Islet precursor cell (in vitro differentiated cells): ENCODE measurements at regions not wholly inside any gene's neighbourhood (a gene's known extent, or its start where the extent isn't known, plus 50 kb on each side); places are given as distances from the start of the nearest gene placed in this dataset.
"Not testable (repeated sequence)": the region's sequence is repeated elsewhere in the genome, so short reads cannot be mapped to it uniquely, and the experiment has no call there.

Experiments used
- DNase-seq: peaks from one replicate; pipeline ENCODE4 v3.0.0-alpha.2; 2018

DNA sequence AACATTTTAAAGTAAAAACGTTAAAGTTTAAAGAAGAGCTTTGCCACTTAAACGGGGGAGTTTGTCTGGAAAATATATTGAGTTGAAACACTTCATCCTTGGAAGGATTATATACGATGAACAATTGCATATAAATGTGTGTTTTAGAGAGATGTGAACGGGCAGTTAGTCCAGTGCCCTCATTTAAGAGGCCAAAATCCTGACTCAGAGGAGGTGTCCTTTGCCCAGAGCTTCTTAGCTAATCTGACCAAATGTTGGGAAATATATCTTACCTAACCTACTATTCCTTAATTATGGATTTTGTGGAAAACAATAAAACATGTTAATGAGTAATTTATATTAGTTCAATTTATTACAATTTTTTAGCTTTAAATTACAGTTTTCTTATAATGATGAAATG lies 327.2 kb upstream of the DIPK2B start:
- DNase-seq, result no peak

DNA sequence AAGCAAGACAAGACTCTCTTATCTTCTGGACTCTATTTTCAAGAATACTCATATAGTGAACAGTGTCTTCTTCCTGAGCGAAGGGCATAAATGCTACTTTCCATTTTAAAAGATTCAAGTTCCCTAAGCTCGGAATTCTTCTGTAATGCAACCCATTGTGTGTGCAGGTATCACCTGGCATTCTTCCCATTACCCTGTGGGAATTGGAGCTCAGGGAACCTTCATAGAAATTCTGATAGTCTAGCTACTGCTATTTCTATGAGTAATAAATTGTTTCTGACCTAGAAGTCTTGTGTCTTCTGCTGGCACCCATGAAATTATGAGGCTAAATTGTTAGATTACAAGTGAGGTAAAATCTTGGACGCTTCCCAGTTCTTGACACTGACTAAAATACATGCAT lies 324.1 kb upstream of the DIPK2B start:
- DNase-seq, result no peak

DNA sequence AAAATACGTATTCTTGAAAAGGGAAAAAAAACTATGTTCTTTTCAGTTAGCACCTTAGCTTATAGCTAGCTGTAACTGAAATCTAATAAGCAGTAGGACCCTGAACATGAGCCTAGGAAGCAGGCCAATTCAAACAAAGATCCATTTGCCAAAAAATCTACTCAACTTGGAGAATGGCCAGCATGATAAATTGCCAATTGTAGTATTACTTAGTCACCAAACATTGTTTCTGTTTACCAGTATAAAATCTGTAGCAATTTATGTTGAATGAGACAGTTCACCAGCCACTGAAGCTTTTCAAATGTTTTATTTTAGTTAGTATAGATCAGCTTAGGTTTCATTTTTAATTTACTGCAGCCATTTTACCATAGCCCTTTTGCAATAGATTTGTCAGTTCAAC lies 323.6 kb upstream of the DIPK2B start:
- no peak for DNase-seq

DNA sequence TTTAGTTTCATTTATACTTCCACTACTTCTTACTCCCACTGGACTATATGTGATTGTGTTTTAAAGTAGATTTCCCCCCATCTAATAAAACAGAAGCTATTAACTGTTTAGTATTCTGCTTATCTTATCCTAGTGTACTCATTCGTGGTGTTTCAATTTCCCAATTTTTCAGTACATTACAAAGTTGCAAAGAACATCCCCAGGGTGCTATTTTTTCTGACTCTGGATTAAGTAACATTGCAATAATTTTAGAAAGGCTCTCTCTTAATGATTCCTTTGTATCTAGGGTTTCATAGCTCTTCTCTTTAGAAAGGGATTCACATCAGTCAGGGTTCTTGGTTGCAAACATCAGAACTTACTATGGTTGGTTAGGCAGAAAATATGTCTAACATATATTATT lies 317.9 kb upstream of the DIPK2B start:
- no peak for DNase-seq

DNA sequence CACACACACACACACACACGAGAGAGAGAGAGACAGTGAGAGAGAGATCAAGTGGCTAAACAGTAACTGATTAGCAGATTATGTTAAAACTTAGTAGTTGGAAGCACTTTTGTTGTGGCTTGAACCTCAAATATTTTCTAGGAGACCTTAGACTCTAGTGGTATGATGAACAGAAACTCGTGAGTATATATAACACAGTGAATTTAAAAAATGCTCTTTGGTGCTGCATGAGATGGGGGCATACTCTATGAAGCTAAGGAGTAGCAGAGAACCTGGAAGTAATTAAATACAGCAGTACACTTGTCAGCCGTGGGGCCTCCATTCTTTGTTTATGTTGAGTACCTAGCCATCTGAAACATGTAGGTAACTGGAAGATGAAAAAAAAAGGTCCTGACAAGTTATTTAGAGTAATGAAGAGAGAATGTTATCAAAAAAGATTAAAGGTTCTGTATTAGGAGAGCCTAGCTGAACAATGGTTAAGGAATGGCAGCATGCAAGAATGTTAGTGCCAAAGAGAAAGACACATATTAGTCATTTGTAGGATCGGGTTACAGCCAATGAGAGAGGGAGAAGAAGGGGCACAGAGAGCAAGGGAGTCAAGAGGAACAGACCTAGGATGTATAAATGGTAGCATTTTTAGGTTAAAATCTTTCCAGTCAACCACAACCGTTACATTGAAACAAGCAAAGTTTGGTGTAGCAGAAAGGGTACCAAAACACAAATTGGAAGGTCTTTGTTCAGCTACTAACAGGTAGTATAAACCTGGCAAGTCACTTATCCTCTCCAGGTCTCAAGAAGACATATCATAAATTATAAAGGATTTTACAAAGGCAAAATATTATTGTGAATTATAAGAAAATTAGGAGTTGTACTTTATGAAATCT lies 316.7 kb upstream of the DIPK2B start:
- no peak for DNase-seq

DNA sequence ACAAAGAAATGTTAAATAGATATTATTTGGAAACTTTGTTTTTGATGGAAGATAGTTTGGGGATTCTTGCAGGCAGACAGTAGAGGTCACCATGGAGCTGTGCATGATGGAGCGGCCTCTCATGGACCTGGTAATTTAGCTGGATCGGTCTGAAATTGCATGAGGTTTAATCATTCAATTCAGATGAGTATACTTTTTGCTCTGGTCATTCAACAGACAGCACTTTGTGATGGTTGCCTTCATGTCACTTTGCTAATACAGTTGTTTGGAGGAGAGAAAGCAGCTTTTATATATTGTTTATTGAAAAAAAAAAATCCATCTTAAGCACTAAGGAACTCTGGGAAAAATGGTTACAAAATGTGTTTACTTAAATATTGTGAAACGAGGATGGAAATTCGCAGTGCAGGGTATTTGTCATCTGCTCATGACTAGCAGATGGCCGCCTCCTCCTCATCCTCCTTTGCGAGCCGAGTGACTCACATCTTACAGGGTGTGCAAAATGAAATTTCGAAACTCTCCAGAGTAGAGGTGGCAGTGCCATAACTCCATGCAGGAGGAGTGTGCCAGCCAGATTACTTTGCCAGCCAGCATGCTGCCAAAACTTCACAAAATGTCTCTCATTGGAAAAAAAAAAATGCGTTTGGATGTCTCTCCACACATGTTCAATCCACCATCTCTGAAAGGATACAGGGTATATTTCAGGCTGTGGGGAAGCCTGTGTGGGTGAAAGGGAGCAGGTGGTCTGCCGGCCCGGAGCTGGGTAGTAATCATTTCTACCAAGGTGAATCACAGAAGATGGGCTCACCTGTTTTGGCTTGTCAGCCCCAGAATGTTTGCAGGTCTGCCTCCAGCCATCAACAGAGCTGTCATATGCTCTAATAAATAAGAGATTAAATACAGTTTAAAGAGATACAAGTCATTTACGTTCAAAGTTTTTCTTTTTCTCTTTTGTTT lies 314.9 kb upstream of the DIPK2B start:
- no peak for DNase-seq

DNA sequence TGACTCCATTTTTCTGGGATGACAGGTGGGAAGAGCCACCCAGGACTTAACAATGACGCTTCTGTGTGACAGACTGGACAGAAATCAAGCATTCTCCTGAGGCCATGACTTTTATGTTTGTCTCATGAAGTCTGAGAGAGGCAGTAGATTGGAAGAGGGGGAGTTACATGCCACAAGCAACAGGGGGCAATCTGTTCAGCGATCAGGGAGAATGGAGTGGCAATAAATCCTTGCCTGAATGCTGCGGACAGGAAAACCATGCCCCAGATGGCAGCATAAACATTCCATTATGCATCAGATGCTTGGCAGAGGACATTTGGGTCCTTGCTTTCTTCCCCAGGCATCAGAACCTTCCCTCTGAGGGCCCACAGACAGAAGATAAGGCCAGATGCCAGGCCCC lies 312.4 kb upstream of the DIPK2B start:
- no peak for DNase-seq

DNA sequence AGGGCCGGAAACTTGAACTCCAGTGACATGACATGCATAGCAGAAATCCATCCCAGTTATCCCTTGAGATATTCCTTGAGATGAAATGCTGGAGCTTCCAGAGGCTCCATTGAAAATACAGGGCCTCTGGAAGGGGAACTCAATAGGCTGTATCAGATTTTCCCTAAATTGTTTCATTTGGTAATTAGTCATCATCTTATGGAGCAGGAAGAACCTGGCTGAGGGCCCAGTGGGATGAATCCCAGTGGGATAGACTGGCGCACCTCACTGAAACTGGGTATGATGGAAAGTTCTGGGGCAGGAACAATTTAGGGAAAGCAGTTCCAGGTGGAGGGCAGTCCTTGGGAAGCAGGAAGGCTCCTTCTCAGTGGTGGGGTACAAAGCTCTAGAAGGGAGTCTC lies 307.8 kb upstream of the DIPK2B start:
- DNase-seq, result no peak

DNA sequence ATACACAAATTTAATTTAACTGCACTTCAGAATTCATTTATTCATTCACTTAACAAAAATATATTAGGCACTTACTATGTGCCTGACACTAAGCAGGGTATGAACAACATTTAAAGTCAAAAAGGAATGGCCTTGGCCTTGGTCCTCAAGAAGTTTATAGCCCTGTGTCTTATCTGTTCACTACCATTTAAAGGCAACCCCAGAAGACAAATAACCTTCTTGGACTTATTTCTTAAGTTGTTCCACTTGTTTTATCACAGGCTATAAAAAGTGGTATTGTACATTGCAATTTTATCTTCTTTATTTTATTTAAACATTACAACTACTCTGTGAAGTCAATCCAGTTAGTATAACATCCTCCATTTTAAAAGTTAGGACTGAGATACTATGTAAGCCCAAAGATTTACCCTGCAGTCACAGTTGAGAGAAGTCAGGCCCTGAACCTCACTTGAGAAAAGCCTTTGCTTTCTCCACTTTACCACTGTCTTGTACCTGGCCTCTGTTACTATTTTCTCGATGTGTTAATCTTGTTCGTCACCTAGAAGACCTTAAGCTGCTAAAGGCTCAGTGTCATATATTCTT lies 305.6 kb upstream of the DIPK2B start:
- no peak for DNase-seq

DNA sequence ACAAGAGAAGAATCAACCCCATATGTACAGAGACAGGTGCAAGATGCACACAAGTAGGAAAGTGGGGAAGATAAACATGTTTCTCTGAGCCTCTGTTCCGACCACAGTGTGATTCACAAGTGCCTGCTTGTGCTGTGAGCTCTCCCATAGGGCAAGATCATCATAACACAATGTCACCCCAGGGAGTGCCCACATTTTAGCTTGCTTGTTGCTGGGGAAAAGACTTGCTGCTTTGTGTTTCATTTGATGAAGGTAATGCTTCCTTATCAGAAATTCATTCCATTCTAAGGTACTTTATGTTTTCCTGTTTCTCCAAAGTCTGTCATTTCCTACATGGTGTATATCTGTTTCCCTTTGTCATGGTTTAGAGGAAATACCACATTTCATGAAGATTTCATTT lies 304.5 kb upstream of the DIPK2B start:
- no peak for DNase-seq

DNA sequence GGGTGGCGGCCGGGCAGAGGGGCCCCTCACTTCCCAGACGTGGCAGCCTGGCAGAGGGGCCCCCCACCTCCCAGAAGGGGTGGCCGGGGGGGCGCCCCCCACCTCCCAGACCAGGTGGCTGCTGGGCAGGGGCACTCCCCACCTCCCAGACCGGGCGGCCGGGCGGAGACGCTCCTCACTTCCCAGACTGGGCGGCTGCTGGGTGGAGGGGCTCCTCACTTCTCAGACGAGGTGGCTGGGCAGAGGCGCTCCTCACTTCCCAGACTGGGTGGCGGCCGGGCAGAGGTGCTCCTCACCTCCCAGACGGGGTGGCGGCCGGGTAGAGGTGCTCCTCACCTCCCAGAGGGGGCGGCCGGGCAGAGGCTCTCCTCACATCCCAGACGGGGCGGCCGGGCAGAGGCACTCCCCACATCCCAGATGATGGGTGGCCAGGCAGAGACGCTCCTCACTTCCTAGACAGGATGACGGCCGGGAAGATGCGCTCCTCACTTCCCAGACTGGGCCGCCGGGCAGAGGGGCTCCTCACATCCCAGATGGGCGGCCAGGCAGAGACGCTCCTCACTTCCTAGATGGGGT lies 303.2 kb upstream of the DIPK2B start:
- not testable (repeated sequence) for DNase-seq

DNA sequence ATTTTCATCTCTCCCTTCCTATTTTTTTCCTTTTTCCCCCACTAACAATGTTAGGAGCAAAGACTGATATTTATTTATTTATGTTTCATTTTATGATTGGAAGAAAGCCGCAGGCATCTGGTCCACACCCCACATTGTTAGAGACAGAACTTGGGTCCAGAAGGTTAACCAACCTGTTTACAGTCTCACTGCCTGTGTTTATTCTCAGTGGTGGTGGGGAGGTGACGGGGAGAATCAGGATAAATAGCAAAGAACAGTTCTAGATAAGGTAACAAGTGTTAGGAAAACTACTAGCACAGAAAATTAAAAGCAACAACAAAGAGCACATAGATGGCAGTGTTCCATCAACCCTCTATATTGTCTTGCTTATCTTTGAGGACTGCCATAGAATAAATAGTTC lies 301.7 kb upstream of the DIPK2B start:
- no peak for DNase-seq

DNA sequence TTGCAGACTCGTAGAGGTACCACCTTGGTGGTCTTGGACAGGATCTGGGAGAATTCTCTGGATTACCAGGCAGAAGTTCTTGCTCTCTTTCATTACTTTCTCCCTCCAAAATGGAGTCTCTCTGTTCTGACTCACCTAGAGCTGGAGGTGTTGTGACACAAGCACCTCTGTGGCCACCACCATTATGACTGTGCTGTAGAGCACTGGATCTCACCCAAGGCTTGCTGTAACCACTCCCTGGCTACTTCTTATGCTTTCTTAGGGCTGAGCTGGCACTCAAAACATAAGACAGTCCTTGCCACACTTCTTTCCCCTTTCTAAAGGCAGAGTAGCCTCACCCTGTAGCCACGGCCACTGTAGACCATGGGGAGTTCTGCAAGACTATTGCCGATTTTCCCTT lies 296.6 kb upstream of the DIPK2B start:
- DNase-seq, result no peak

DNA sequence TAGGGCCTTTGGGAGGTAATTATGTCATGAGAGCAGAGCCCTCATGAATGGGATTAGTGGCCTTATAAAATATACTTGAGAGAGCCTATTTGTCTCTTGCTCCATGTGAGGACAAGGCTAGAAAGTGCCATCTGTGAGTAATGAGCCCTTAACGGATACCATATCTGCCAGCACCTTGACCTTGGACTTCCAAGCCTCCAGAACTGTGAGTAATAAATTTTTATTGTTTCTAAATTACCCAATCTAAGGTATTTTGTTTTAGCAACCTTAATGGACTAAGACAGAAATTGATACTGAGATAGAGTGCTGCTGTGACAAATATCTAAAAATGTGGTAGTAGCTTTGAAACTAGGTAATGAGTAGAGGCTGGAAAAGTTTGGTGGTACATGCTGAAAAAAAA lies 285.0 kb upstream of the DIPK2B start:
- DNase-seq, result no peak

DNA sequence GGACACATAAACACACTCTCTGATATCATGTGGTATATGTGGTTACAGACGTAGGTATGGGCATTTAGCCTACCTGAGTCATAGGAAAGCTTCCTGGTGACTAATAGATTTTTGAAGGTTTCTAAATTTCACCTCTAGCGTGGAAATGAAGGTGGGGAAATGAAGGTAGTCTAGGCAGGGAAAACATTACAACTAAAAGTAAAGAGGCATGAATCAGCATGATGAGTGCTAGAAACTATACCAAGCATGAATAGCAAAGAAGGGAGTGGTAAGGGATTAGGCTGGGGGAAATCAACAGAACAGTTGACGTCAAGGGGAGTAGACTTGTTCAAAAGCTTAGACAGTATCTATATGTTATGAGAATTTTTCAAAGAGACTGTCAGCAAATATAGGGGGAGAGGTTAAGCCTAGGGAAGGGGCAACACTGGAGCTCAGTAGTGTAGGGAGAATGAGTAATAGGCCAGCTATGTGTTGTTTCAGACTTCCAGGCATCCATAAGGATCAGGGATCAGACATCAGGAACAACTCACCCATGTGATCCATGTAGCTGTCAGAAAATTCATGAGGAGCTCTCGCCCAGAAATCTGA lies 279.3 kb upstream of the DIPK2B start:
- peak; percentile 64 for DNase-seq

DNA sequence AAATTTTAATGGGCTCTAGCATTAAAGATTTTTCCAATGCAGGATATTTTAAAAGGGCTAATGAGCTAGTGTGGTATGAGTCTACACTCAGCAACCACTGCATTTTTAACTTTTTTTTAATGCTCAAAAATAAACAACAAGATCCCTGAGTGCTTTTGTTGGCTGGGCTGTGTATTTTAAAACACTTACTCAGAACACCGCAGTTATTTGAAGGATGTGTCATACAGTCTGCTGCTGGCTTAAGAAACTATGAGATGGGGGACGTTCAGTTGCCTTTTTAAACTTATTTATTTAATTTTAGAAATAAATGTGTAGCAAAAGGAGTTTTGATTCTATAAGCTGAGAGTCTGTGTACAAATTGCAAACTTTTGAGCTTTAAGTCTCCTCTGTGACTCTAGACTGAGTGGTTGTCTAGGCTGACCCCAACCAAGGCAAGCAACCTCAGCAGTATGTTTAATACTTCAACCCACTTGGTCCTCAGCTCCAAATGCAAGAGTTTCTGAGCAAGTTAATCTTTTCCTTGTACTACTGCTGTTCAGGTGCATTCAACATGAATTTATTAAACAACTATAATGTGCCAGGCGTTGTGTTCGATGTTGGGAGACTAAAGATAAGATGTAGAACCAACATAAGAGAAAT lies 278.6 kb upstream of the DIPK2B start:
- no peak for DNase-seq

DNA sequence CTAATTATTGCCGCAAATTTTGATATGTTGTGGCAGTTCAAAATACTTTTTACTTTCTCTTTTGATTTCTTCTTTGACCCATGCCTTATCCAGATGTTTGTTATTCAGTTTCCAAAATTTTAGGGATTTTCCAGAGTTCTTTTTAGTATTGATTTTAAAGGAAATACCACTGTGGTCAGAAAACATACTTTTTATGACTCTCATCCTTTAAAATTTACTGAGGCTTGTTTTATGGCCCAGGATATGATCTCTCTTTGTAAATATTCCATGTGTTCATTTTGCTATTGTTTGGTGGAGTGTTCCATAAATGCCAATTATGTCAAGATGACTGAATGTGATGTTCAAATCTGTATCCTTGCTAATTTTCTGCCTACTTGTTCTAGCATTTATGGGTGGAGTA lies 272.3 kb upstream of the DIPK2B start:
- DNase-seq, result no peak

DNA sequence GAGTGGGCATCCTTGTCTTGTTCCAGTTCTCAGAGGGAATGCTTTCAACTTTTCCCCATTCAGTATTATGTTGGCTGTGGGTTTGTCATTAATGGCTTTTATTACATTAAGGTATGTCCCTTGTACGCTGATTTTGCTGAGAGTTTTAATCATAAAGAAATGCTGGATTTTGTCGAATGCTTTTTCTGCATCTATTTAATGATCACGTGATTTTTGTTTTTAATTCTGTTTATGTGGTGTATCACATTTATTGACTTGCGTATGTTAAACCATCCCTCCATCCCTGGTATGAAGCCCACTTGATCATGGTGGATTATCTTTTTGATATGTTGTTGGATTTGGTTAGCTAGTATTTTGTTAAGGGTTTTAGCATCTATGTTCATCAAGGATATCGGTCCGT lies 266.9 kb upstream of the DIPK2B start:
- not testable (repeated sequence) for DNase-seq

DNA sequence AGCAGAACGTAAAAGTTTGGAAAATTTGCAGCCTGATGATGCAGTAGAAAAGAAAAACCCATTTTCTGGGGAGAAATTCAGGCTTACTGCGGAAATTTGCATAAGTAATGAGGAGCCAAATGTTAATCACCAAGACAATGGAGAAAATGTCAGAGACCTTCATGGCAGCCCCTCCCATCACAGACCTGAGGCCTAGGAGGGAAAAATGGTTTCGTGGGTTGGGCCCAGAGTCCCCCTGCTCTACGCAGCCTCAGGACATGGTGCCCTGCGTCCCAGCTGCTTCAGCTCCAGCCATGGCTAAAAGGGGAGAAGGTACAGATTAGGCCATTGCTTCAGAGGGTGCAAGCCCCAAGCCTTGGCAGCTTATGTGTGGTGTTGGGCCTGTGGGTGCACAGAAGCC lies 255.1 kb upstream of the DIPK2B start:
- DNase-seq, result not testable (repeated sequence)

DNA sequence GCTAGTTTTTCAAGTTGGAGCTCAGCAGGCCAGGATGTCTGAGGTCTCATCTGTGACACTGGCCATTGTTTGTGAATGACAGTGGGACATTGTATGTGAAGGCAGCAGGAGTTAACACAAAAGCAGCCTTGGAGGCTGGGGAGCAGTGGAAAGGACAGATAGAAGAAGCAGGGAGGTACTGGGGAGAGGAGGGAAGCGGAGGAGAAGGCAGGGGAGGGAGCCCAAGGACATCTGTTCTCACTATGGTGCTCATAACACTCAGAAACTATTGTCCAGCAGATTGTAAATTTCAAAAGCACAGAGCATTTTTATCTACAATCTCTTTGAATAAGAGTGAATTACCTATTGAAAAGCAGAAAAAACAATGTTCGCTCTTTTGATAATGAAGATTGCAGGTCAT lies 253.6 kb upstream of the DIPK2B start:
- DNase-seq, result no peak

DNA sequence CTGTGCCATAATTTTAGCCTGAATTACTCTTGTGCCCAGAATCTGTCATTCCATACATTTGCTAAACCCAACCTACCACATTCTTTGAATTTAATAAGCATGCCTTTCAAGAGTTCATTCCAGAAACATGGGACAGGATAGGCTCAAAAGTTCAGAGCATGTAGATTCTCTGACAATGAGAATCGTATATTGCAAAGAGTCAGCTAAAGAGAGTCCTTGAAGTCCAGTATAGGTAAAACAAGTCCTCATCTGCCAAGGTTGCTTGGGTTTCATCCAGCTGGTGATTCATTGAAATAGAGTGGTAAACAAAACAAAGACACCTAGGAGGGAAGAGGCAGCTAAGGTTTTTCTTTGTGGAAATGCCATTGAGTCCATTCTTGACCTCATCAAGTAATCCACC lies 249.3 kb upstream of the DIPK2B start:
- DNase-seq, result no peak

DNA sequence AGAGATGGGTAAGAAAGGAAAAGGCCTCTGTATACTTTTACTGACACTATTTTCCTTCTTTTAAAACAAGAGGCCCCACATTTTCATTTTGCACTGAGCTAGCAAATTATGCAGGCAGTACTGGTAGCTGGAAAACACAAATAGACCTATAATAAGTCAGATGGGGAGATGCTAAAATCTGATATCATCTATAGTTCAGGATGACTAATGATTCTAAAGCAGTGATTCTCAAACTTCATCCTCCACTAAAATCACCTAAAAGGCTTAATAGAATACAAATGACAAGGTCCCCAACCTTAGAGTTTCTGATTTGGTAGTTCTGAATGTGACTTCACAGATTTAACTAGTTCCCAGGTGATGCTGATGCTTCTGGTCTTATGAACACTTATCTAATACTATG lies 247.3 kb upstream of the DIPK2B start:
- no peak for DNase-seq
